ENCODE measurements at regions not wholly inside any gene's neighbourhood (a gene's known extent, or its start where the extent isn't known, plus 50 kb on each side); places are given as distances from the start of the nearest gene placed in this dataset.

DNA sequence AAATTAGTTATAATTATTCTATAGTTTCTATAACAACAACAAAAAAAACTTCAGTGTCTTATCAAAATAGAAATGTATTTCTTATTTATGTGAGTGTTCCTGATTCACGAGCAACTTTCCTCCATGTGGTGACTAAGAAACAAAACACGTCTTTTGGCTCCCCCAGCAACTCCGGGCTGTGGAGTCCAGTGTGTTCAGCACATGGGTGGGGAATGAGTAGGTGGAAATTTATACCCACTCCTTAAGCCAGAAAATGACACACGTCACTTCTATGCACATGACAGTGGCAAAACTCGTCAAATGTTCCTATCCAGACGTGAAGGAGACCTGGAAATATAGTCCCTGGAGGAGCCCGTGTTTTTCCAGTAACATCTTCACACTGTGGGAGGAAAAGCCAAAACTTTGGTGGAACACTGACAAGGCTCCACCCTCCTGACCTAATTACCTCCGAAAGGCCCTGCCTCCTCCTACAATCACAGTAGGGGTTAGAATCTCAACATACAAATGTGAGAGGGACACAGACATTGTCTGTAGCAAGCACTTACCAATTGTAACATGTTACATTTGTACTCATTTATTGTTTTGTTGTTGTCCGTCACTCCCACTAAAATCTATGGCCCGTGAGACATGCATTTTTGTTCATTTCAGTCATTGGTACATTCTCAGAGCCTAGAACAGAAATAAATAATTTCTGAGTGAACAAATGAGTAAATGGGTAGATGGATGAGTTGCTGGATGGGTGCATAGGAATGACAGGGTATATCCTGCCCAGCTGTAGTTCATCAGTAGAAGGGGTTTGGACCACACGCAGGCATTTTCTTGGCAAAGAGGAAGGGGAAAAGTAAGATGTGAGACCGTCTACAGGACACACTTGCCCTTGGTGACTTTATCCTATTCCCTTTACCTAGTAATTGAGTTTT is 605.8 kb upstream of the TENM3 start:
- peak; percentile 3 for DNase-seq (ENCODE audit: insufficient read length, low spot score)
- TF ChIP-seq POLR2A (IDR thresholded peaks at IDR 0.05; ENCODE audit: low read depth, low read length): no peak
- no peak for FAIRE-seq

DNA sequence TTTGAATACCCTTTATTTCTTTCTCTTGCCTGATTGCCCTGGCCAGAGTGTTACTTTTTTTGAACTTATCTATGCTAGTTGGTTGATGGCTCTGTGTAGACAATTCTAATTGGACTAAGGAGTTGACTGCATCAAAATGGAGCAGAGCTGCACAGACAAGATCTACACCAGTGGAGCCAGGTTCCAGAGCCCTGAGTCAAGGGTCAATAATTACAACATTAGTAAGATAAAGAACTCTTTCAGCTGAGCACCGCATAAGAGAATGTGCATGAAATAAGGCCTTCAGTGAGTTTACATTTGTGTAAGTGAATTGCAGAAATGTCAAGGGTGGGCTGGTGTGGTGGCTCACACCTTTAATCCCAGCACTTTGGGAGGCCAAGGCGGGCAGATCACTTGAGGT is 599.7 kb upstream of the TENM3 start:
- FAIRE-seq (no peak), DNase-seq (ENCODE audit: insufficient read length, low spot score) (no peak)
- no peak for TF ChIP-seq POLR2A (IDR thresholded peaks at IDR 0.05; ENCODE audit: low read depth, low read length)

DNA sequence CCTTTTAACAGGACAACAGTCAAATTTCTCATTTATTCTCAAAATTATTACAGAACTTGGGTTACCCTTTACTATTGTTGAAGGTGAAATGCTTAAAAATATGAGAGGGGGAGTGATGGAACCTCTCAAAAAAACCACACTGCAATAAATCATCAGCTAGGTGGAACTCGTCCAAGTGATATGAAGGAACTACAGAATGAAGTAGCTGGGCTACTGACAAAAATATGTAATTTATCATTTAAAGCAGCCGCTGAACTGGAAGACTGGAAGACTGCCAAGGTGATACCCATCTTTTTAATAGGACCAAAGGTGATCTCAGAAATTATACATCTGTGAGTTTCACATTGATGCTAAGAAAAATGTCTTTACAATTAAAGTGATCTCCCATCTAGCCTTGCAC is 597.7 kb upstream of the TENM3 start:
- no peak for TF ChIP-seq POLR2A (IDR thresholded peaks at IDR 0.05; ENCODE audit: low read depth, low read length)
- no peak for FAIRE-seq
- no peak for DNase-seq (ENCODE audit: insufficient read length, low spot score)

DNA sequence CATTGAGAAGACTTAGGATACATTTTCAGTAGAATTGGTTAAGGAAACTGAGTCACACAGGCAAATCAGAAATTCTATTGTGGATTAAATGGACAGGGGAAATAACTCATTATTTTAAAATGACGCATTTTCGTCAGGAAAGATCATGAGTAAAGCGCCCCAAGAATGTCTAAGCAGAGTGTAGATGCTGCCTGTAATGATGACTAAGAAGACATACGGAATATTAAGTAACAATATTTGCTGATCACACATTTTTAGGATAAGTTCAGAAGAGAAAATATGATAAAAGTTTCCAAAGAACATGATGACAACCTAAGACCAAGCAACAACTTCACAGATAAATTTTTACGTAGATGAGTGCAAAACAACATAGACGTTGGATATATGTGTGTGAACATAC is 596.3 kb upstream of the TENM3 start:
- DNase-seq (ENCODE audit: insufficient read length, low spot score): no peak
- no peak for FAIRE-seq
- TF ChIP-seq POLR2A (IDR thresholded peaks at IDR 0.05; ENCODE audit: low read depth, low read length): no peak

DNA sequence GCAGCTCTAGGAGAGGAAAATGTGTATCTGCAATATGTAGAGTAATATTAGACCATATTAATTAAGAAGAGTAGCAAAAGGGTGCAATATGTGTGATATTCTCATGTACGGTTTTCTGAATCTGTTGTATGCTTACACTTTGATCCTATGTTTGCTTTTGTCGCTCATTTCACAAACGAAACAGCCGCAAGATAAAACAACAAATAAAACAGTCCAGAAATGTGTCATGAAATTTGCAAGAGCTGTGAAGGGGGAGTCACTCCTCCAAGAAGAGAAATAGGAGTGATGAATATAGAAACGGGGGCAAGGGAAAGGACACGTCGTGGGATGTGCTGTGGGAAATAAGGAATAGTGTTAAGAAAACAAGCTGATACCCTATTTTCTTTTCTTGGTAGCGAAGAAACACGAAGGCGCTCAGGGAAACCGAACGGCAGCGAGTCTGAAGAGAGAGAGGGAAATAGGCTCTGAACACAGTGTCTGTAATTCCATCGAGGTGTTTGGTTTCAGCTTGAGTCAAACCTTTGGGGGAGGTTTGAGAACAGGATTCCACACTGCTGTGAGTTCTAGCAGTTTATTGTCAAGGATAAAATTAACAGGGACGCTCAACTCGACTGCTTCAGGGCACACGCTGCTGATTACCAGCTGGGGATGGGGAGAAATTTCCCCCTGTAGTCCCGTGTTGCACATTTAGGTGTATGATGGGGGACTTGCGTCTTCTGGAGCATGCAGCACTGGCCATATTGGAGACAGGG is 595.6 kb upstream of the TENM3 start:
- TF ChIP-seq POLR2A (IDR thresholded peaks at IDR 0.05; ENCODE audit: low read depth, low read length): no peak
- DNase-seq (ENCODE audit: insufficient read length, low spot score) (no peak), FAIRE-seq (no peak)

DNA sequence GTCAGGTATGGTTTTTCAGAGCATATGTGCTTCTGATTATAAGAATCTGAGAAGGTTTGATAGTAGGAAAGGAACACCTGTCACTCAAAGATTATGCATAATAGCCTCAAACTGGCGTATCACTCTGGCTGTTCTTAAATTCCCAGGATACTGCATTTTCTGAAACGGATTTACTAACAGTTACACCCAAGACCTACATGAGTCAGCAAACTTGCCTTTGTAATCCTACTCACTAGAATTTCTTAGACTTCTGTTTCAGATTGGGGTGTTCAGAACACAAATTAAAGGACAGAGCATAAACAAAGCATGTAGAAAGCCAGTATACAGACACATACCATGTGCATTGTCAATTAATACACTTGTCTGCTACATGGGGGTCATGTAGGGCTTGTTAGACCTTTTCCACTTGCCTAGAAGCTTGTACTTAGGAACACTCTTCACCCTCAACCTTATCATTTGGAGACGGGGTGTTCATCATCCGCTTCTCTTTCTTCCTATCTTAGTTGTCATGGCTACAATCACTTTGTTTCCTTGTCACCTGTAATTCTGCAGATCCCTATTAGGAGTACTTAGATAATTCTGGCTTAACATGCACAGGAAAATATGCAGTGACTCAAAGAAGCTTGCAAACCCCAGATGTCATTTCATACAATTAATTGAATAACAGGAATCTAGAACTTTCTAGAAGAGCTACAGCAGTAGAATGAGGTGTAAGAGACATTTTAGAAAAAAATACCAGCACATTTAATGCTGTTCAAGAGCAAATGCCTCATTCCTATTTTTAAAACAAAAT is 593.0 kb upstream of the TENM3 start:
- no peak for TF ChIP-seq POLR2A (IDR thresholded peaks at IDR 0.05; ENCODE audit: low read depth, low read length)
- FAIRE-seq (no peak), DNase-seq (ENCODE audit: insufficient read length, low spot score) (no peak)

DNA sequence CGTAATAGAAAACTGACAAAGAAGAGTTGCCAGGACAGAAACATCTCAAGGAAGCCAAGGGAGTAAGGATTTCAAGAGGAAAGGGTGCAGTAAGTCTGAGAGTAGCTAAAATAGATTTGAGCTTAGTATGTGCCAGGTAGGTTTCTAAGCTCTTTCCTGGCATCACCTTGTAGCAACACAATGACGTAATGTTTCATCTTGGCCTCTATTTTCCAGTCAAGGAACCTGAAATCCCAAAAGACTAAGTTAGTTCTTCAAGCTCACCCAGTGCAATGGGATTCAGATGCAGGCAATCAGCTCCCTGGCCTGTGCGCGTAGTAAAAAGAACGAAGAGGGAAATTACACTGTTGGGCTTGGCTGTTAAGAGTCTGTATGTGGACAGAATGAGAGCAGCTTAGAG is 586.5 kb upstream of the TENM3 start:
- FAIRE-seq (no peak), DNase-seq (ENCODE audit: insufficient read length, low spot score) (no peak)
- TF ChIP-seq POLR2A (IDR thresholded peaks at IDR 0.05; ENCODE audit: low read depth, low read length): no peak

DNA sequence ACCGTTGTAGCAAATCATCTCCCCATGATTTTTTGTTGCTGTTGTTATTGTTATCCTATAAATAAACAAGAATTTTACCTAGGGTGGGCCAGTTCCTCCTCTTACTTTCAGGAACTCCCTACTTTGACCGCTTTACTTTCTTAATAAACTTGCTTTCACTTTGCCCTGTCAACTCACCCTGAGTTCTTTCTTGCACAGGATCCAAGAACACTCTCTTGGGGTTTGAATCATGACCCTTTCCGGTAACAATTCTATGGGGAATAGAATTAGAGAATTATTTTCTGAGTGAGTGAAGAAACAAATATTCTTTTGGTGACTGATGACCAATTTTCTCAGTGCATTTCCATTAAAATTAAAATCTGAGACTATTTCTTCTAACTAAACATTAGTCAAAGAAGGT is 584.0 kb upstream of the TENM3 start:
- no peak for DNase-seq (ENCODE audit: insufficient read length, low spot score)
- TF ChIP-seq POLR2A (IDR thresholded peaks at IDR 0.05; ENCODE audit: low read depth, low read length): no peak
- FAIRE-seq: no peak

DNA sequence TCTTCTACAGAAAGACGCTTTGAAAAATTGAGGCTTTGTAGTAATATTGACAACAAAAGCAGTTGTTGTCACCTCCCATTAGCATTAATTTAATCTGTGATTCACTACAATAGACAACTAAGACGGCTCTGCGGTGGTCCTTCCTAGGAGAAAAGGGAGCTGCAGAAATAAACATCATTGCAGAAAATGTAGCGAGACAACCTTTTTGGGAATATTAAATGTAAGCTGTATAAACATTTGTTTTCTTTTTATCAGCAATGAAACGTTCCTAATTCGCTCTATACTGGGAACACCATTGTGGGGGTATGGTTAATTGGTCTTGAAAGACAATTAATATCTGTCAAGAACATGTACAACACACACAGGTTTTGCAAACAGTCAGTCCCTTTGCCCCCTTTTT is 583.3 kb upstream of the TENM3 start:
- no peak for FAIRE-seq
- TF ChIP-seq POLR2A (IDR thresholded peaks at IDR 0.05; ENCODE audit: low read depth, low read length): no peak

DNA sequence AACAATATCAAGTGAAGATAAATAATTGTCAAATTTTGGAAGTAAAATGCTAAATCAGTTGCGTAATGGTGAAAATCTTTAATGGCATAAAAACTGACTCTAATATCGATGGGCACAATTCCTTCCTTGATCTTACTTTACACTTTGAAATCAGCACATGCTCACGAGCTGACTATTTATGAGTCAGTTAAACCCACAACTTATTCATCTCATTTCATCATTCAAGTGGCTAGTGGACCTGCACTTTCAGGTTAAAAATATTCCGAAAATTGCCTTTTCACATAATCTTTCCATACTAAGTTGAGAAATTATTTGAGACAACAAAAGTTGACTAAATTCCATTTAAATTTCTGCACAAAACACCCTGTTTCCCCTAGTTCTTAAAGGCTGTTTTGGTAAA is 582.1 kb upstream of the TENM3 start:
- DNase-seq (ENCODE audit: insufficient read length, low spot score) (no peak), FAIRE-seq (peak; percentile 81)
- no peak for TF ChIP-seq POLR2A (IDR thresholded peaks at IDR 0.05; ENCODE audit: low read depth, low read length)

More for the DNA sequence above, 583.3 kb upstream of the TENM3 start:
- no peak for DNase-seq (ENCODE audit: insufficient read length, low spot score)

DNA sequence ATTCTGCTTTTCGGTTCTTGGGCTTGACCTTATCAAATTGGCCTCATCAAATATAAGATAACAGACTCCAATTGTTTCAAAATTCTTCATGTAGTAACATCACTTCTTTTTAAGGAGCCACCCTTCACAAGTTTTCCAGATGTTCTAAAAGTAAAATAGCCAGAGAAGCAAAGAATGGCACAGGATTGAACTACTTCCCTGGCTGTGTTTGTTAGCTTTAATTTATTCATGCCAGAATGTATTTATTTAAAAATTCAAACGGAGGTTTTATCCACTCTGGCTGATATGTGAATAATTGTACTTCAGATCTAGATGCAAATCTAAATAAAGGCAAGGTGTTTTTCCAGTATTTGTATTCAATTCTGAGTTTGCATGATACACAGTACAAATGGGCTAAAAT is 581.3 kb upstream of the TENM3 start:
- DNase-seq (ENCODE audit: insufficient read length, low spot score): no peak
- no peak for FAIRE-seq
- no peak for TF ChIP-seq POLR2A (IDR thresholded peaks at IDR 0.05; ENCODE audit: low read depth, low read length)

DNA sequence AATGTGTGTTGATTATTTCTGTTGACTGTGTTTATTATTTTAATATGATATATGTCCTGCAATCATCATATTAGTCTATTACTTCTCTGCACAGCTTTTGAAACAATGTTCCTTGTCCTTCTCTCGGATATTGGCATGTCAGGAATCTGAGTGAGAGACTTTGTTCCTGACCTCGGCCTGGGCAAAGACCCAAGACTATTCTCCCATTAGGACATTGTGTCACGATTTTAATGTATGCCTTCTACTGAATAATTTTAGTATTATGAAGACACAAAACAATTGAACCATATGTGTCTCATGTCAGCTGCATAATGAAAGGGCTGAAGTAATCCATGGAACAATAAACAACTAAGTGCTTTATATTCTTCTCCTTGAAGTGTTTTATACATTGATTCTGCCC is 580.8 kb upstream of the TENM3 start:
- no peak for TF ChIP-seq POLR2A (IDR thresholded peaks at IDR 0.05; ENCODE audit: low read depth, low read length)
- DNase-seq (ENCODE audit: insufficient read length, low spot score) (no peak), FAIRE-seq (peak; percentile 45)

DNA sequence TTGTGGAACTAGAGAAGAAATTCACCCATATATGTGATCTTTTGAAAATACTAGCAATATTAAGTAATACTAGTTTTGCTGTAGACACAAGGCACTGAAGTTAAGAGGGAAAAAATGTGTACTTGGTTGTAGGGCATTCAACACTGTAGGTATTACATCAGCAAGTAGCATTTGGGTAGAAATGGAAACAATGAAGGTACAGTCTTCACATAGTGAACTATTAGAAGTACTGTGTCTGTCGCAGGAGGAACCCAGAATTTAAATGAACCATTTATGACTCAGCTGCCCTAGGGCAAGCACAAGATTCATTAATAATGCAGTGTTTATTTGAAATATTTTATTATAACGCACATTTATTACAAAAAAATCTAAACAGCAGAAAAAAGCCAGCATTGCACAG is 572.7 kb upstream of the TENM3 start:
- no peak for TF ChIP-seq POLR2A (IDR thresholded peaks at IDR 0.05; ENCODE audit: low read depth, low read length)
- no peak for FAIRE-seq
- no peak for DNase-seq (ENCODE audit: insufficient read length, low spot score)

DNA sequence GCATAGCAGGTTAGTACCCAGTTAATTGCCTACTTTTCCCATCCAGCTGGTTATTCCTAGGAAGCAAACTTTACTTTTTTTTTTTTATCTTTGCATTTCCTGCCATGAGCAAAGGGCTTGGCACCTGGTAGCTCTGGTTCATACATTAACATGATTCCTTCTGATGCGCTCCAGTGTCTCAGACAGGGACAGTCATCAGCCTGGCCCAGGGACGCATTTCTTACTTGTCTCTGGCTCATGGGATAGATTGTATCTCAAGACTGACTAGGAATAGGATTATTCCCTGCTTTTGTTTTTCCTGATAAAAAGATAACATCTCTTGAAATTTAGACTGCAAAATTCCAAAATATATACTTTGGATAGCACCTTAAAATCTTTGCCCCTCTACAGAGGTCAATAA is 571.5 kb upstream of the TENM3 start:
- DNase-seq (ENCODE audit: insufficient read length, low spot score) (no peak), FAIRE-seq (no peak)
- no peak for TF ChIP-seq POLR2A (IDR thresholded peaks at IDR 0.05; ENCODE audit: low read depth, low read length)
